ENCODE measurements at regions not wholly inside any gene's neighbourhood (a gene's known extent, or its start where the extent isn't known, plus 50 kb on each side); places are given as distances from the start of the nearest gene placed in this dataset.

- no peak for TF ChIP-seq CTCF (conservative IDR thresholded peaks at IDR 0.05; ENCODE audit: low read depth, low read length)
- no peak for DNase-seq (ENCODE audit: low read depth)
- H3K4me3 ChIP-seq (ENCODE audit: low read length), result no peak overlapping the region
These were observed 198.3 kb downstream of the CASP12 start for GRCh38 chr11:104699981-104700380.

- DNase-seq (ENCODE audit: low read depth), result no peak
- H3K4me3 ChIP-seq (ENCODE audit: low read length), result no peak overlapping the region
- TF ChIP-seq CTCF (conservative IDR thresholded peaks at IDR 0.05; ENCODE audit: low read depth, low read length), result no peak
These were observed 203.2 kb downstream of the CASP12 start for GRCh38 chr11:104695065-104695463.

- TF ChIP-seq CTCF (conservative IDR thresholded peaks at IDR 0.05; ENCODE audit: low read depth, low read length), result no peak
- peak; percentile 95 for DNase-seq (ENCODE audit: low read depth)
- peak overlapping the region; percentile 38 for H3K4me3 ChIP-seq (ENCODE audit: low read length)
These were observed 203.8 kb downstream of the CASP12 start for GRCh38 chr11:104694259-104695064.

- DNase-seq (ENCODE audit: low read depth), result no peak
- H3K4me3 ChIP-seq (ENCODE audit: low read length), result peak overlapping the region; percentile 38
- no peak for TF ChIP-seq CTCF (conservative IDR thresholded peaks at IDR 0.05; ENCODE audit: low read depth, low read length)
These were observed 205.5 kb downstream of the CASP12 start for GRCh38 chr11:104692751-104693150.

GRCh38 chr11:104691129-104691528 is 207.1 kb downstream of the CASP12 start:
- no peak for DNase-seq (ENCODE audit: low read depth)
- TF ChIP-seq CTCF (conservative IDR thresholded peaks at IDR 0.05; ENCODE audit: low read depth, low read length), result no peak

GRCh38 chr11:104690241-104690640 is 208.0 kb downstream of the CASP12 start:
- no peak overlapping the region for H3K4me3 ChIP-seq (ENCODE audit: low read length)
- no peak for TF ChIP-seq CTCF (conservative IDR thresholded peaks at IDR 0.05; ENCODE audit: low read depth, low read length)
- no peak for DNase-seq (ENCODE audit: low read depth)

More at GRCh38 chr11:104691129-104691528, 207.1 kb downstream of the CASP12 start:
- H3K4me3 ChIP-seq (ENCODE audit: low read length), result no peak overlapping the region

- DNase-seq (ENCODE audit: low read depth), result no peak
- no peak for TF ChIP-seq CTCF (conservative IDR thresholded peaks at IDR 0.05; ENCODE audit: low read depth, low read length)
- H3K4me3 ChIP-seq (ENCODE audit: low read length), result no peak overlapping the region
These were observed 209.5 kb downstream of the CASP12 start for GRCh38 chr11:104688731-104689130.
